IMR-90 (cell line): ENCODE measurements at regions not wholly inside any gene's neighbourhood (a gene's known extent, or its start where the extent isn't known, plus 50 kb on each side); places are given as distances from the start of the nearest gene placed in this dataset.

Experiments
- ATAC-seq: fragments of 200-7000 bp; cut with Tn5 transposase; 2 replicates; pipeline ENCODE4 v1.9.1; 2020; ENCODE audit warnings: low read depth, mild to moderate bottlenecking, moderate library complexity
- BruUV-seq: library from RNA; stranded (reverse); fragments of 400-500 nt; replicated peaks from 2 replicates; lab custom pipeline; 2021; lab: Mats Ljungman, UMichigan
- CTCF ChIA-PET: fragments of 300-600 bp; formaldehyde crosslinking; extraction: SDS; loops from one replicate; lab custom pipeline; 2021; ENCODE audit warnings: antibody characterized with exemption; lab: Yijun Ruan, JAX
- POLR2A ChIA-PET: fragments of 300-600 bp; sonication (Branson Sonifier 250); formaldehyde crosslinking; loops from one replicate; lab custom pipeline; 2022; ENCODE audit warnings: antibody characterized with exemption; ENCODE audit not compliant: unreplicated experiment; lab: Charles Lee
- DNase-seq: peaks from one replicate; pipeline ENCODE4 v3.0.0; 2013
- H2AFZ ChIP-seq: replicated peaks from 2 replicates; pipeline ENCODE3; 2013; ENCODE audit warnings: low read length, mild to moderate bottlenecking; ENCODE audit not compliant: poor library complexity
- H2AK5ac ChIP-seq: 2 replicates; pipeline ENCODE4 v1.6.1; 2013; ENCODE audit warnings: low read depth, low read length, inconsistent platforms
- H2AK9ac ChIP-seq: replicated peaks from 2 replicates; pipeline ENCODE3; 2013; ENCODE audit warnings: mild to moderate bottlenecking, low read depth, low read length, moderate library complexity; ENCODE audit not compliant: poor library complexity
- H2BK120ac ChIP-seq: 2 replicates; pipeline ENCODE4 v1.6.1; 2013; ENCODE audit warnings: low read depth, low read length, inconsistent platforms
- H2BK15ac ChIP-seq: 3 replicates; pipeline ENCODE4 v1.6.1; 2013; ENCODE audit warnings: low read depth, low read length, inconsistent platforms
- H2BK20ac ChIP-seq: 2 replicates; pipeline ENCODE4 v1.6.1; 2013; ENCODE audit warnings: low read depth, mild to moderate bottlenecking, inconsistent platforms, low read length, moderate library complexity
- H2BK5ac ChIP-seq: 2 replicates; pipeline ENCODE4 v1.6.1; 2013; ENCODE audit warnings: mild to moderate bottlenecking, low read depth, low read length, inconsistent platforms; ENCODE audit not compliant: poor library complexity, severe bottlenecking
- H3K14ac ChIP-seq: replicated peaks from 2 replicates; pipeline ENCODE4 v1.6.1; 2013; ENCODE audit warnings: low read depth, low read length, inconsistent platforms
- H3K18ac ChIP-seq: 2 replicates; pipeline ENCODE4 v1.6.1; 2013; ENCODE audit warnings: low read depth, low read length, control low read depth
- H3K23ac ChIP-seq: 2 replicates; pipeline ENCODE4 v1.6.1; 2013; ENCODE audit warnings: low read depth, low read length, inconsistent platforms
- H3K27ac ChIP-seq: 2 replicates; pipeline ENCODE4 v1.5.1; 2013; ENCODE audit warnings: mild to moderate bottlenecking, control low read depth, low read length; ENCODE audit not compliant: insufficient read depth
- H3K27me3 ChIP-seq: 2 replicates; pipeline ENCODE4 v1.6.1; 2013; ENCODE audit warnings: low read length; ENCODE audit not compliant: control insufficient read depth, insufficient read depth
- H3K36me3 ChIP-seq: 2 replicates; pipeline ENCODE4 v1.6.1; 2013; ENCODE audit warnings: low read length, mixed read lengths; ENCODE audit not compliant: control insufficient read depth, insufficient read depth
- H3K4ac ChIP-seq: 2 replicates; pipeline ENCODE4 v1.6.1; 2013; ENCODE audit warnings: low read depth, low read length, inconsistent platforms
- H3K4me1 ChIP-seq: 2 replicates; pipeline ENCODE4 v1.6.1; 2013; ENCODE audit warnings: low read length, mixed read lengths; ENCODE audit not compliant: control insufficient read depth, insufficient read depth
- H3K4me2 ChIP-seq: 2 replicates; pipeline ENCODE4 v1.6.1; 2013; ENCODE audit warnings: low read depth, mild to moderate bottlenecking, control low read depth, low read length, moderate library complexity
- H3K4me3 ChIP-seq: 2 replicates; pipeline ENCODE4 v1.5.1; 2013; ENCODE audit warnings: low read depth, mild to moderate bottlenecking, control low read depth, low read length, moderate library complexity; ENCODE audit not compliant: insufficient read depth
- H3K56ac ChIP-seq: 2 replicates; pipeline ENCODE4 v1.6.1; 2013; ENCODE audit warnings: low read length, inconsistent platforms; ENCODE audit not compliant: insufficient read depth; ENCODE audit errors: extremely low read depth
- H3K79me1 ChIP-seq, 2 experiments: 2 replicates each; pipeline ENCODE4 v1.6.1; 2013; ENCODE audit warnings: low read length in 2 of 2, inconsistent platforms in 1 of 2, low read depth in 1 of 2
- H3K9ac ChIP-seq: 2 replicates; pipeline ENCODE4 v1.6.1; 2013; ENCODE audit warnings: low read depth, low read length, control low read depth
- H3K9me1 ChIP-seq: 2 replicates; pipeline ENCODE4 v1.6.1; 2013; ENCODE audit warnings: low read length, inconsistent platforms; ENCODE audit not compliant: insufficient read depth
- H3K9me3 ChIP-seq: 2 replicates; pipeline ENCODE4 v1.6.1; 2013; ENCODE audit warnings: low read length; ENCODE audit not compliant: control insufficient read depth, insufficient read depth
- H4K20me1 ChIP-seq: 2 replicates; pipeline ENCODE4 v1.6.1; 2013; ENCODE audit warnings: low read length, inconsistent platforms; ENCODE audit not compliant: insufficient read depth
- H4K5ac ChIP-seq: 2 replicates; pipeline ENCODE4 v1.6.1; 2013; ENCODE audit warnings: mild to moderate bottlenecking, low read depth, low read length, control low read depth
- H4K8ac ChIP-seq, 2 experiments: 2 replicates each; pipeline ENCODE4 v1.6.1; 2013; ENCODE audit warnings: low read depth in 2 of 2, low read length in 2 of 2, control low read depth in 1 of 2, inconsistent platforms in 1 of 2
- H4K91ac ChIP-seq: 2 replicates; pipeline ENCODE4 v1.6.1; 2013; ENCODE audit warnings: low read depth, low read length, inconsistent platforms; ENCODE audit not compliant: insufficient read depth
- BHLHE40 ChIP-seq: fragments of 150-350 bp; IDR thresholded peaks from 2 replicates; pipeline ENCODE4 v1.6.1; 2016; ENCODE audit warnings: mild to moderate bottlenecking, low read depth, low read length
- FOS ChIP-seq: fragments of 150-350 bp; IDR thresholded peaks from 2 replicates; pipeline ENCODE4 v1.6.1; 2016; ENCODE audit warnings: low read depth, low read length
- MAZ ChIP-seq: IDR thresholded peaks from 2 replicates; pipeline ENCODE4 v1.6.1; 2012; ENCODE audit warnings: low read depth, mild to moderate bottlenecking, low read length, improper control_type of control experiment, moderate library complexity, borderline replicate concordance
- SMC3 ChIP-seq: fragments of 150-350 bp; IDR thresholded peaks from 2 replicates; pipeline ENCODE4 v1.6.1; 2016; ENCODE audit warnings: low read depth, mild to moderate bottlenecking, antibody characterized with exemption, low read length, moderate library complexity
- dilution Hi-C: fragments of 300-500 bp; cut with HindIII; formaldehyde crosslinking; loops from one replicate; pipeline ENCODE4 v1.14.3; 2018; ENCODE audit warnings: low sequenced_read_pairs; ENCODE audit not compliant: unreplicated experiment
- in situ Hi-C: fragments of 300-500 bp; cut with MboI; formaldehyde crosslinking; loops from 3 replicates; pipeline ENCODE4 v1.14.3; 2019; ENCODE audit warnings: low sequenced_read_pairs, inconsistent platforms, mixed read lengths
- intact Hi-C: fragments of 100-400 bp; cut with micrococcal nuclease; formaldehyde crosslinking; loops from 2 replicates; pipeline ENCODE4 v1.10.0; 2022
- TF ChIP-seq, protein P1 (sequence below): fragments of 150-350 bp; IDR thresholded peaks from 2 replicates; pipeline ENCODE4 v1.6.1; 2016; ENCODE audit warnings: low read depth, mild to moderate bottlenecking, low read length, moderate library complexity, borderline replicate concordance

DNA sequence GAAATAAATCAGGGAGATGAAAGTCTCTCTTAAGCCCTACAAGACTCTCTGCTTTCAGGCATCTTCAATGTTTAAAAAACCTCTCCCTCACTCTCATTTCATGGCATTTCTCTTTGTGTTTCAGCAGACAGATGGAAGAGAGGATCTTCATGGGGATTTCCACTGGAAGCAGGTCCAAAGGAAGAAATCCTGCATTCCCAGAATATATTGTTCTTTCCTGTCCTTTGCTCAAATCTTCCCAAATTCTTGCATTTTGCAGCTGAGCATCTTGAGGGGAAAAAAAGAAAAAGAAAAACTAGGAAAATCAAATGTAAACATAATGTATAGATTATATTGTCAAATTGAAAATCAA lies 382.2 kb downstream of the ENC1 start:
- DNase-seq (no peak), ATAC-seq (no peak)
- Histone ChIP-seq H2AFZ (no peak overlapping the region), H3K4me2 (no peak overlapping the region), H3K23ac (no peak overlapping the region), H2BK15ac (no peak overlapping the region), H4K5ac (no peak overlapping the region), H3K4me1 (no peaks in the 10 kb centered on the region; the same call in 1 of the 2 replicates), H2AK9ac (no peak overlapping the region), H2BK5ac (no peak overlapping the region), H3K79me1 (no peaks in the 10 kb centered on the region), H3K56ac (no peak overlapping the region), H3K36me3 (no peaks in the 10 kb centered on the region), H2BK120ac (no peak overlapping the region), H3K9ac (no peak overlapping the region), H3K4me3 (no peak overlapping the region), H3K27me3 (peaks cover 2% of the 10 kb centered on the region), H3K27ac (no peak overlapping the region), H3K9me1 (no peaks in the 10 kb centered on the region), H3K9me3 (no peaks in the 10 kb centered on the region), H4K8ac (no peak overlapping the region), H4K91ac (no peak overlapping the region), H3K14ac (no peak overlapping the region), H2BK20ac (no peak overlapping the region), H4K20me1 (no peaks in the 10 kb centered on the region), H2AK5ac (no peak overlapping the region), H3K18ac (no peak overlapping the region), H3K4ac (no peak overlapping the region)
- dilution Hi-C loops (no loop called here), intact Hi-C loops (loop anchor here (10.0 kb wide), 2 partner anchors 223 to 323 kb away; no protein-coding TSS in a partner anchor), in situ Hi-C loops (no loop called here)
- no peak for TF ChIP-seq BHLHE40
- no peak for TF ChIP-seq MAZ
- no peak for TF ChIP-seq FOS
- no peak for TF ChIP-seq SMC3
- TF ChIP-seq, protein P1, sequence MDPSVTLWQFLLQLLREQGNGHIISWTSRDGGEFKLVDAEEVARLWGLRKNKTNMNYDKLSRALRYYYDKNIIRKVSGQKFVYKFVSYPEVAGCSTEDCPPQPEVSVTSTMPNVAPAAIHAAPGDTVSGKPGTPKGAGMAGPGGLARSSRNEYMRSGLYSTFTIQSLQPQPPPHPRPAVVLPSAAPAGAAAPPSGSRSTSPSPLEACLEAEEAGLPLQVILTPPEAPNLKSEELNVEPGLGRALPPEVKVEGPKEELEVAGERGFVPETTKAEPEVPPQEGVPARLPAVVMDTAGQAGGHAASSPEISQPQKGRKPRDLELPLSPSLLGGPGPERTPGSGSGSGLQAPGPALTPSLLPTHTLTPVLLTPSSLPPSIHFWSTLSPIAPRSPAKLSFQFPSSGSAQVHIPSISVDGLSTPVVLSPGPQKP, result no peak
- CTCF ChIA-PET, result no interaction called here
- no TSS peak for BruUV-seq
- POLR2A ChIA-PET, result no interaction called here
